Sigmoid colon (tissue), 4 donors: ENCODE measurements at regions not wholly inside any gene's neighbourhood (a gene's known extent, or its start where the extent isn't known, plus 50 kb on each side); places are given as distances from the start of the nearest gene placed in this dataset.

Experiments
- CTCF ChIP-seq, 4 experiments: fragments of 450-650 bp in 3 of 4; fragments of 200-600 bp in 1 of 4; IDR thresholded peaks; one replicate each; pipeline ENCODE4 v1.5.1; 2016 to 2019; ENCODE audit warnings: antibody characterized with exemption in 4 of 4, mild to moderate bottlenecking in 3 of 4, moderate library complexity in 2 of 4
- POLR2AphosphoS5 ChIP-seq, 4 donors: sonication (generic); formaldehyde crosslinking; IDR thresholded peaks; one replicate each; pipeline ENCODE4 v1.6.1; 2017; ENCODE audit warnings: antibody characterized with exemption in 4 of 4

GRCh38 chr3:81955878-81956277, 194.4 kb upstream of the GBE1 start:
- TF ChIP-seq POLR2AphosphoS5 (IDR thresholded peaks at IDR 0.05) (no peak), CTCF (IDR thresholded peaks at IDR 0.05) (no peak)
